ENCODE measurements at regions not wholly inside any gene's neighbourhood (a gene's known extent, or its start where the extent isn't known, plus 50 kb on each side); places are given as distances from the start of the nearest gene placed in this dataset.

DNA sequence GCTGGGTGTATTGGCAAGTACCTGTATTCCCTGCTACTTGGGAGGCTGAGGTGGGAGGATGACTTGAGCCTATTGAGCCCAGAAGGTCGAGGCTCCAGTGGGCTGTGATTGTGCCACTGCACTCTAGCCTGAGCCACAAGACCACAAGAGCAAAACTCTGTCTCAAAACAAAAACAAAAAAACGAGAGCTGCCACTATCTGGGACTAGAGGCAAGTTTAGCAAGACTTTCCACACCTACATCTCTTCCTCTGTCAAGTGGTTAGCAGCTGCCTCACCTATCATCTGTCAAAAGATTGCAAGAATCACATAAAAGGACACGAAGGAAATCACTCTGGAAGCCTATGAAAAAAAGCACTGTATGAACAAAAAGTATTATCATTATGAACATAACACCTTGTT lies 55.2 kb upstream of the RIOK3 start:
- Histone ChIP-seq H3K4me1 (peaks cover 10% of the 10 kb centered on the region), H3K27ac (no peak overlapping the region), H3K9me3 (no peaks in the 10 kb centered on the region), H3K36me3 (no peaks in the 10 kb centered on the region), H3K4me3 (no peak overlapping the region), H3K27me3 (ENCODE audit: low read depth) (no peaks in the 10 kb centered on the region)
- no peak for DNase-seq
- no peak for TF ChIP-seq CTCF (IDR thresholded peaks at IDR 0.05)
- intact Hi-C loops (cut with DNase I): no loop called here
- no peak for ATAC-seq

DNA sequence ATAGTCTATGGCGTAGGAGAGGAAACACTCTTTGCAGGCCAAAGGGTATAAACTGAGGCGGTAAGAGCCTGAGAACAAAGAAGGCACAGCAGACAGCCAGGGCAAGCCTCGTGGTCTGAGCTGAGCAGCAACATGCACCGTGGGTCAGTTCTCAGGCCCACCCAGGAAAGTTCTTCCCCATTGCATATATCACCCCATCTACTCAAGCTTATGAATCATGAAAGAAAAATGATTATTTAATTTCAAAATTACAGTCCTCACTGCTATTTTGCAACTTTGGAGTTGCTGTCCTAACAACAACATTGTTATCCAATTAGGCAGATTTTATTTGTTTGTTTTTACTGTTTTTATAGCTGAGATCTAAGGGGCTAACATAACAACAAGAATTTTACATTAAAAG lies 54.7 kb upstream of the RIOK3 start:
- no peaks in the 10 kb centered on the region for H3K27me3 ChIP-seq (ENCODE audit: low read depth)
- DNase-seq (no peak), ATAC-seq (no peak)
- no peaks in the 10 kb centered on the region for H3K9me3 ChIP-seq
- H3K4me3 ChIP-seq: no peak overlapping the region
- TF ChIP-seq CTCF (IDR thresholded peaks at IDR 0.05): no peak
- intact Hi-C loops (cut with DNase I): no loop called here
- H3K27ac ChIP-seq: no peak overlapping the region
- no peaks in the 10 kb centered on the region for H3K36me3 ChIP-seq
- H3K4me1 ChIP-seq: peaks cover 10% of the 10 kb centered on the region

DNA sequence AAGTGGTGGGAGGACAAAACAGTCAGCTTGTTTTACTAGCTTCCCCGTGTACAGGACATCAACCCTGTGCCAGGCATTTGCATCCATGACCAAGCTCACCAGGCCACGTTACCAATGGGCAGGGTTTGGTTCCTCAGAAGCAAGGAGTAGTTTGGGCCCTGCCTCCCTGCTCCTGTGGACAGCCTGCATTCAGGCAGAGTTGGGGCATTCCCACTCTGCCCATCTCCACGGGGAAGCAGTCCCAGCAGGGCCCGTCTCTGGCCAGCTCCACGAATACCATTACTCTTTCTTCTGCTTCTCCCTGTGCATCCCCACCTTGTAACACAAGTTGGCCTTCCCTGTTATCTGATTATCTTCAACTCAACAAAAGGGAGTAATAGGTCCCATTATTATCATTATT lies 54.0 kb upstream of the RIOK3 start:
- no peak for TF ChIP-seq CTCF (IDR thresholded peaks at IDR 0.05)
- no peak overlapping the region for H3K4me3 ChIP-seq
- H3K36me3 ChIP-seq: no peaks in the 10 kb centered on the region
- intact Hi-C loops (cut with DNase I): no loop called here
- ATAC-seq: no peak
- no peak for DNase-seq
- H3K4me1 ChIP-seq: peaks cover 10% of the 10 kb centered on the region
- H3K9me3 ChIP-seq: no peaks in the 10 kb centered on the region
- no peaks in the 10 kb centered on the region for H3K27me3 ChIP-seq (ENCODE audit: low read depth)
- H3K27ac ChIP-seq: no peak overlapping the region

- no peaks in the 10 kb centered on the region for H3K36me3 ChIP-seq
- ATAC-seq (no peak), DNase-seq (no peak)
- no peaks in the 10 kb centered on the region for H3K27me3 ChIP-seq (ENCODE audit: low read depth)
- no peak overlapping the region for H3K4me3 ChIP-seq
- H3K27ac ChIP-seq: no peak overlapping the region
- intact Hi-C loops (cut with DNase I): no loop called here
- H3K4me1 ChIP-seq: peaks cover 10% of the 10 kb centered on the region
- no peaks in the 10 kb centered on the region for H3K9me3 ChIP-seq
- no peak for TF ChIP-seq CTCF (IDR thresholded peaks at IDR 0.05)
These were observed 52.2 kb upstream of the RIOK3 start for GRCh38 chr18:23400918-23401317.

- no peaks in the 10 kb centered on the region for H3K27me3 ChIP-seq (ENCODE audit: low read depth)
- ATAC-seq: peak; percentile 79 to 85
These were observed 51.4 kb upstream of the RIOK3 start for GRCh38 chr18:23401400-23402347.

More at GRCh38 chr18:23401400-23402347, 51.4 kb upstream of the RIOK3 start:
- Histone ChIP-seq H3K9me3 (no peaks in the 10 kb centered on the region), H3K36me3 (no peaks in the 10 kb centered on the region), H3K4me1 (peaks cover 10% of the 10 kb centered on the region), H3K4me3 (no peak overlapping the region), H3K27ac (no peak overlapping the region)
- intact Hi-C loops (cut with DNase I): no loop called here
- peak; percentile 55 for DNase-seq
- TF ChIP-seq CTCF (IDR thresholded peaks at IDR 0.05): no peak
